ENCODE measurements at regions not wholly inside any gene's neighbourhood (a gene's known extent, or its start where the extent isn't known, plus 50 kb on each side); places are given as distances from the start of the nearest gene placed in this dataset.

DNA sequence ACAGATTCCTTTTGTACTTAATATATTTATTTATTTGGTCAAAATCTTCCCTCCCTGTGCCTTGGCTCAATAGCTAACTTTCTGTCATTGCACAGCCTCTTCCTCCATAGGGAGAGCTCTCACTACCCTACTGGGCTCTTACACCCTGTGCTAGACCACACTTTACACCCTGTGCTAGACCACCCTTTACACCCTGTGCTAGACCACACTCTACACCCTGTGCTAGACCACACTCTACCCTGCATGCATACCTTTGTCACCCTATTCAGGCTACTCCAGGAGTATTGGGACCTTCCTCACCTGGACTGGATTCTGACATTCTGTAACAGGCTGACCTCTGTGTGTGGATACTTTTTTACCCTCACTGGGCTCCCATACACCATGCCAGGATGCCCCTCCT, 298.5 kb upstream of the TPK1 start:
- no peak for TF ChIP-seq POLR2A (IDR thresholded peaks at IDR 0.05; ENCODE audit: control extremely low read depth in 1 of 2, low read depth in 2 of 2, low read length in 2 of 2)
- TF ChIP-seq, protein P1, sequence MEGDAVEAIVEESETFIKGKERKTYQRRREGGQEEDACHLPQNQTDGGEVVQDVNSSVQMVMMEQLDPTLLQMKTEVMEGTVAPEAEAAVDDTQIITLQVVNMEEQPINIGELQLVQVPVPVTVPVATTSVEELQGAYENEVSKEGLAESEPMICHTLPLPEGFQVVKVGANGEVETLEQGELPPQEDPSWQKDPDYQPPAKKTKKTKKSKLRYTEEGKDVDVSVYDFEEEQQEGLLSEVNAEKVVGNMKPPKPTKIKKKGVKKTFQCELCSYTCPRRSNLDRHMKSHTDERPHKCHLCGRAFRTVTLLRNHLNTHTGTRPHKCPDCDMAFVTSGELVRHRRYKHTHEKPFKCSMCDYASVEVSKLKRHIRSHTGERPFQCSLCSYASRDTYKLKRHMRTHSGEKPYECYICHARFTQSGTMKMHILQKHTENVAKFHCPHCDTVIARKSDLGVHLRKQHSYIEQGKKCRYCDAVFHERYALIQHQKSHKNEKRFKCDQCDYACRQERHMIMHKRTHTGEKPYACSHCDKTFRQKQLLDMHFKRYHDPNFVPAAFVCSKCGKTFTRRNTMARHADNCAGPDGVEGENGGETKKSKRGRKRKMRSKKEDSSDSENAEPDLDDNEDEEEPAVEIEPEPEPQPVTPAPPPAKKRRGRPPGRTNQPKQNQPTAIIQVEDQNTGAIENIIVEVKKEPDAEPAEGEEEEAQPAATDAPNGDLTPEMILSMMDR (IDR thresholded peaks at IDR 0.05; ENCODE audit: control extremely low read depth in 1 of 3, insufficient read depth in 1 of 3, low read depth in 1 of 3, low read length in 3 of 3) = no peak
- TF ChIP-seq CHD2 (IDR thresholded peaks at IDR 0.05; ENCODE audit: low read length) = no peak
- TF ChIP-seq POLR2AphosphoS5 (IDR thresholded peaks at IDR 0.05; ENCODE audit: low read depth, low read length) = no peak
- TF ChIP-seq TAF1 (IDR thresholded peaks at IDR 0.05; ENCODE audit: low read depth, low read length) = no peak
- TF ChIP-seq TCF12 (IDR thresholded peaks at IDR 0.05; ENCODE audit: low read depth, low read length) = no peak
- no peak for TF ChIP-seq CEBPB (IDR thresholded peaks at IDR 0.05; ENCODE audit: low read depth, low read length)
